ENCODE measurements at regions not wholly inside any gene's neighbourhood (a gene's known extent, or its start where the extent isn't known, plus 50 kb on each side); places are given as distances from the start of the nearest gene placed in this dataset.

DNA sequence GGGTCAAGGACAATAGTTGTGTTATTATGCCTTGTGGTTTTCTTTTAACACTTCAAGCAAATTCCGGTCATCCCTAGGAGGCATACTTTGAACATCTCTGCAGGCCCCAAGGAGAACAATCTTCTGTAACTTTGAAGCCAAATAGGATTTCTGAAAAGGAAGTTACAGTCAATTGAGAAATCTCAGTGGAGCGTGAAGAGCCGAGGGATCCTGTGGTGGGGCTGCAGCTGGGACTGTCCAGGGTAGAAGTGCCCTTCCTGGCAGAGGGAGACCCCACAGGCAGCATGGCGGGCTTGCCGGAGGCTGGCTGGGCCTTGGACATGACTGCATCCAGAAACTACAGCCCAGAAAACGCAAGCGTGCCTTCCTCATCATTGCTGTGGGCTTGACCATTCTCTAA is 179.7 kb downstream of the PTPN20 start:
- Mint-ChIP-seq H3K9me3 (ENCODE audit: low read depth, unreplicated experiment) (peaks cover 3% of the 10 kb centered on the region), H3K4me3 (ENCODE audit: low read depth, unreplicated experiment) (no peak overlapping the region), H3K4me1 (ENCODE audit: low read depth, unreplicated experiment) (no peaks in the 10 kb centered on the region), H3K27me3 (ENCODE audit: unreplicated experiment) (peaks cover 60% of the 10 kb centered on the region), H3K27ac (ENCODE audit: unreplicated experiment) (no peak overlapping the region), H3K36me3 (ENCODE audit: insufficient read depth, unreplicated experiment) (no peaks in the 10 kb centered on the region)
- CTCF ChIA-PET, result no interaction called here
- no TSS peak for BruUV-seq (replicated peaks)
- TF ChIP-seq, protein P1, sequence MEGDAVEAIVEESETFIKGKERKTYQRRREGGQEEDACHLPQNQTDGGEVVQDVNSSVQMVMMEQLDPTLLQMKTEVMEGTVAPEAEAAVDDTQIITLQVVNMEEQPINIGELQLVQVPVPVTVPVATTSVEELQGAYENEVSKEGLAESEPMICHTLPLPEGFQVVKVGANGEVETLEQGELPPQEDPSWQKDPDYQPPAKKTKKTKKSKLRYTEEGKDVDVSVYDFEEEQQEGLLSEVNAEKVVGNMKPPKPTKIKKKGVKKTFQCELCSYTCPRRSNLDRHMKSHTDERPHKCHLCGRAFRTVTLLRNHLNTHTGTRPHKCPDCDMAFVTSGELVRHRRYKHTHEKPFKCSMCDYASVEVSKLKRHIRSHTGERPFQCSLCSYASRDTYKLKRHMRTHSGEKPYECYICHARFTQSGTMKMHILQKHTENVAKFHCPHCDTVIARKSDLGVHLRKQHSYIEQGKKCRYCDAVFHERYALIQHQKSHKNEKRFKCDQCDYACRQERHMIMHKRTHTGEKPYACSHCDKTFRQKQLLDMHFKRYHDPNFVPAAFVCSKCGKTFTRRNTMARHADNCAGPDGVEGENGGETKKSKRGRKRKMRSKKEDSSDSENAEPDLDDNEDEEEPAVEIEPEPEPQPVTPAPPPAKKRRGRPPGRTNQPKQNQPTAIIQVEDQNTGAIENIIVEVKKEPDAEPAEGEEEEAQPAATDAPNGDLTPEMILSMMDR (IDR thresholded peaks at IDR 0.05; ENCODE audit: unreplicated experiment), result no peak
- intact Hi-C loops (cut with micrococcal nuclease; ENCODE audit: unreplicated experiment), result no loop called here
- DNase-seq, result no peak

GRCh38 chr10:47091421-47091820 is 180.2 kb downstream of the PTPN20 start:
- Mint-ChIP-seq H3K27me3 (ENCODE audit: unreplicated experiment) (peaks cover 63% of the 10 kb centered on the region), H3K4me1 (ENCODE audit: low read depth, unreplicated experiment) (no peaks in the 10 kb centered on the region), H3K4me3 (ENCODE audit: low read depth, unreplicated experiment) (no peak overlapping the region), H3K27ac (ENCODE audit: unreplicated experiment) (no peak overlapping the region), H3K36me3 (ENCODE audit: insufficient read depth, unreplicated experiment) (no peaks in the 10 kb centered on the region), H3K9me3 (ENCODE audit: low read depth, unreplicated experiment) (peaks cover 3% of the 10 kb centered on the region)
- intact Hi-C loops (cut with micrococcal nuclease; ENCODE audit: unreplicated experiment), result no loop called here
- no peak for DNase-seq
- CTCF ChIA-PET, result no interaction called here
- no TSS peak for BruUV-seq (replicated peaks)
- TF ChIP-seq, protein P1 (IDR thresholded peaks at IDR 0.05; ENCODE audit: unreplicated experiment), result no peak

DNA sequence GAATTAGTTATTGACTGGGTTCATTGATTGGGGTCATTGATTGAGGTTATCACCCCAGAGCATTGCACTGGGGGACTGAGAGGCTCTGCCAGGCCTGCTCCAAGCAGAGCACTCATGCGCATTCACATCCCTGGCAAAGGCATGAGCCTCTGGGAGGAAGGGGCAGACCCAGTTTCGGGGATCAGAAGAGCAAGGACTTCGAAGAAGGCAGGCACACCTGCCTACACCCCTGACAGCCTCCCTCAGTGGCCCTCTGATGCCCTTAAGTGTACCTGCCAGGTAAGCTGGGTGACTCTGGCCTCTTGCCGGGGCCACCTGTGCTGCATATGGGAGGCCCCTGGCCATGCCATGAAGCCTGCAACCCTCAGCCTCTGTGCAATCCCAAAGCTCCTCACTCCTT is 181.1 kb downstream of the PTPN20 start:
- intact Hi-C loops (cut with micrococcal nuclease; ENCODE audit: unreplicated experiment), result no loop called here
- Mint-ChIP-seq H3K4me1 (ENCODE audit: low read depth, unreplicated experiment) (no peaks in the 10 kb centered on the region), H3K27me3 (ENCODE audit: unreplicated experiment) (peaks cover 65% of the 10 kb centered on the region), H3K9me3 (ENCODE audit: low read depth, unreplicated experiment) (peaks cover 3% of the 10 kb centered on the region), H3K36me3 (ENCODE audit: insufficient read depth, unreplicated experiment) (no peaks in the 10 kb centered on the region), H3K4me3 (ENCODE audit: low read depth, unreplicated experiment) (no peak overlapping the region), H3K27ac (ENCODE audit: unreplicated experiment) (no peak overlapping the region)
- CTCF ChIA-PET, result no interaction called here
- DNase-seq, result no peak
- TF ChIP-seq, protein P1 (IDR thresholded peaks at IDR 0.05; ENCODE audit: unreplicated experiment), result no peak
- BruUV-seq (replicated peaks), result no TSS peak

DNA sequence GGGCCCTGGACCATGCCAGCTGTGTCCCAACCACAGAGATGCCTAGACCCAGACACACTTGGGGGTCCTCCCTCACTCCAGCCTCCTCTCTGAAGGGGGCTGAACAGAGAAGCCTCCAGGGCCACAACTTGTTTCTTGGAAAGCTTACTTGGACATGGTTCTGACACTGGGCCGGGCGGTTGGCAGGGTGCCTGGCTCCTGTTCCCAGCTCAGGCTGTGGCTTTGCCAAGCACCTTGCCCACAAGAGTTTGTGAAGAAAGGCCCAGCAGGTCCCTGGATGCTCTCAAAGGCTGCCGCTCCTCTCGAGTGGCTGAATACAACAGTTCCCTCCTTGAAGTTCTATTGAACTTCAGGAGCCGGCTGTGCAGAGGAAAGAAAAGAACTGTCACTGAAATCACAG is 181.6 kb downstream of the PTPN20 start:
- no peak overlapping the region for H3K4me3 Mint-ChIP-seq (ENCODE audit: low read depth, unreplicated experiment)
- no TSS peak for BruUV-seq (replicated peaks)
- TF ChIP-seq, protein P1 (IDR thresholded peaks at IDR 0.05; ENCODE audit: unreplicated experiment), result no peak
- H3K9me3 Mint-ChIP-seq (ENCODE audit: low read depth, unreplicated experiment), result peaks cover 3% of the 10 kb centered on the region
- H3K4me1 Mint-ChIP-seq (ENCODE audit: low read depth, unreplicated experiment), result no peaks in the 10 kb centered on the region
- no peak overlapping the region for H3K27ac Mint-ChIP-seq (ENCODE audit: unreplicated experiment)
- DNase-seq, result no peak
- intact Hi-C loops (cut with micrococcal nuclease; ENCODE audit: unreplicated experiment), result no loop called here
- CTCF ChIA-PET, result no interaction called here
- no peaks in the 10 kb centered on the region for H3K36me3 Mint-ChIP-seq (ENCODE audit: insufficient read depth, unreplicated experiment)
- H3K27me3 Mint-ChIP-seq (ENCODE audit: unreplicated experiment), result peaks cover 70% of the 10 kb centered on the region

DNA sequence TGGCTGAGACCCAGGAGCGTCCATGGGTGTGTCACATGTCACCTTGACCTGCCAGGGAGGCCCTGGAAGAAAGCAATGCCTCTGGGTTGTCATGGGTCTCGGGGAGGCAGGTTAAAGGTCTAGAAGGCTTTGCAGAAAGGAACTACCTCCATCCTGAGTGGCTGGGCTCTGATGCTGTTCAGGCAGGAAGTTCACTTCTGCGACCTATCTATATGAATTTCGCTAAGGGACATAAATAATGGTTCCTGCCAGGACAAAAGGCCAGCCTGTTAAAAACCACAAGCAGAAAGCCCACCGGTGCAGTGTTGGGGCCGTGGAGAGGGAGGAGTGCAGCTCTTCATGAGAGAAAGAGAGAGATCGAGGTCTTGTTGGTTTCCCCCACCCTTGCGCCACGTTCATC is 182.9 kb downstream of the PTPN20 start:
- intact Hi-C loops (cut with micrococcal nuclease; ENCODE audit: unreplicated experiment), result no loop called here
- Mint-ChIP-seq H3K4me3 (ENCODE audit: low read depth, unreplicated experiment) (no peak overlapping the region), H3K9me3 (ENCODE audit: low read depth, unreplicated experiment) (peaks cover 3% of the 10 kb centered on the region), H3K4me1 (ENCODE audit: low read depth, unreplicated experiment) (no peaks in the 10 kb centered on the region), H3K36me3 (ENCODE audit: insufficient read depth, unreplicated experiment) (no peaks in the 10 kb centered on the region), H3K27ac (ENCODE audit: unreplicated experiment) (no peak overlapping the region), H3K27me3 (ENCODE audit: unreplicated experiment) (peaks cover 70% of the 10 kb centered on the region)
- no peak for DNase-seq
- no TSS peak for BruUV-seq (replicated peaks)
- CTCF ChIA-PET, result no interaction called here
- TF ChIP-seq, protein P1 (IDR thresholded peaks at IDR 0.05; ENCODE audit: unreplicated experiment), result no peak

All from Calu3 (cell line).